Sciatic nerve (tissue), 2 donors: ENCODE measurements at regions not wholly inside any gene's neighbourhood (a gene's known extent, or its start where the extent isn't known, plus 50 kb on each side); places are given as distances from the start of the nearest gene placed in this dataset.
"Not testable (repeated sequence)": the region's sequence is repeated elsewhere in the genome, so short reads cannot be mapped to it uniquely, and the experiment has no call there.

Experiments used
- ATAC-seq: fragments of 200-7000 bp; cut with Tn5 transposase; one replicate; pipeline ENCODE4 v1.9.1; 2020; ENCODE audit warnings: mild to moderate bottlenecking, moderate library complexity
- DNase-seq: peaks from one replicate; pipeline ENCODE4 v3.0.0-alpha.2; 2020; ENCODE audit warnings: low spot score
- intact Hi-C: fragments of 100-400 bp; cut with DNase I; formaldehyde crosslinking; loops from one replicate; pipeline ENCODE4 v1.14.2; 2022
- donor health status: DM: no; HTN: no; CAD: no.
- donor health status: DM: no; HTN: no; CAD: no.

GRCh38 chr12:93092649-93092945 is 163.5 kb upstream of the EEA1 start:
- no peak for ATAC-seq
- intact Hi-C loops, result no loop called here
- DNase-seq, result no peak

DNA sequence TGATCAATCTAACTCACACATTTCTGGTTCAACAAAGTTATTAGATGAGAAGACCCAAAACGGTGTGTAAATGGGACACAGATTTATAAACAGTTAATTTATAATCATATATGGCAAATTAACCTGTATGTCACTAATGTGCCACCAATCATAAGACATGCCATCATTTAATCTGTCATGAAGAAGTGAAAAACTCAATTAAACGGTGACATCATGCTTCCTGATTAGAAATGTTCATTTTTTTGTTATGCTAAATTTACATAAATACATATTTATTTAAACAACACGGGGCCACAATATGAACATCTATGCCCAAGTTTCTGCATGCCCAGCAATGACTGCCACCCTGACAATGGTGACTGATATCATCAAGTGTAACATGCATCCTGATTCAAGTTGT is 164.1 kb upstream of the EEA1 start:
- intact Hi-C loops, result no loop called here
- ATAC-seq (no peak), DNase-seq (no peak)

DNA sequence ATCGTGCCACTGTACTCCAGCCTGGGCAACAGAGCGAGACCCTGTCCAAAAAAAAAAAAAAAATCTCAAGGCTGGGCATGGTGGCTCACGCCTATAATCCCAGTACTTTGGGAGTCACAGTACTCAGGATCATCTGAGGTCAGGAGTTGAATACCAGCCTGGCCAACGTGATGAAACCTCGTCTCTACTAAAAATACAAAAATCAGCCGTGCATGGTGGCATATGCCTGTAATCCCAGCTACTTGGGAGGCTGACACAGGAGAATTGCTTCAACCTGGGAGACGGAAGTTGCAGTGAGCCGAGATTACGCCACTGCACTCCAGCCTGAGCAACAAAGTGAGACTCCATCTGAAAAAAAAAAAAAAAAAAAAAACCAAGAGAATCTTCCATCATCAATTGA is 165.1 kb upstream of the EEA1 start:
- DNase-seq, ATAC-seq: not testable (repeated sequence)

DNA sequence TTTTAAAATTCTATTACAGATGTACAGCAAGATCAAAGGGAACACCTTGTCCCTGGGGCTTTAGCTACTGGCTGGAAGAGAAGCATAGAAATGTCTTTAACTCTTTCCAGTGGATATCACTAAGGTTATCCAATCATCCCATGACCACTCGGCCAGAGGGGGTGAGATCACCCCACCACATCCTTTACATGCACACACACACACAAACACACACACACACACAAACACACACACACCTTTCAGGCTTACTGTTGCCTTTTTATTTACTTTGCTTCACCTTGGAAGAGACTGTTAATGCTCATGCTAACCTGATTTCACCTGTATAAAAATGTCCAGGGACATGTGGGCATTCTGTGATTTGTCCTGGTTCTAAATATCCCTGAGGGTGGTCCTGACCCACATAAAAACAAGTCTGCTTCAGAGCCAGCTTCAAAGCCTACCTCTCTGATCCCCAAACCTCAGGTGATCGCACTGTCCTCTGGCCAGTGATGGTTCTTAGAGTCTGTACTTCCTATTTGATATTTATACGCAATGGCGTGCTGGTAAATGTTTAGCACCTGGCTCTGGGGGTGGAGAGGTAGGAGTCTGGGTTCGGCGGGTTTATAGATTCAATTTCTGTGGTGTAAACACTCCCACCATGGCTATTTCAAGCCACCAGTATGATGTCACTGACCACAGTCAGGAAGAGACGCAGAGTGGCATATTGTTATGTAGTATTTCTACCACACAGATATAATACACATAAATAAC is 166.1 kb upstream of the EEA1 start:
- DNase-seq (no peak), ATAC-seq (no peak)
- intact Hi-C loops, result no loop called here

More for the DNA sequence above, 165.1 kb upstream of the EEA1 start:
- intact Hi-C loops, result not testable (repeated sequence)

DNA sequence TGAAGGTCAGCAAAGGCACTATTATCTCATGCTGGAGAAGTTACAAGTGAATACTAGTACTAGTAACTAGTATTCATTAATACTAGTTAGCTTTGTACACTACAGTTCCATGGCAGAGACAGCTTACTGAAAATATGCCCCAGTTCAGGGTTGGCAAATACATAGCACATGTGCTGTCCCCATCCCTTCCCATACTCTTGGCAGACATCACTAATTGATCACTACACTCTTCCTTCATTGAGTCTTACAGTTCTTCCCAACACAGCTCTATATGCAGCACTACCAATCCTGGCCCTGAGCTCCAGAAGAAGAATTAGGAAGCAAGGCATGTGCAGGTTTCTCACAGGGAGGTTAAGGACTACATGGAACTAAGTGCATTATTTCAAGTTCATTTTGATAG is 168.3 kb upstream of the EEA1 start:
- DNase-seq, result no peak
- ATAC-seq, result no peak
- intact Hi-C loops, result no loop called here

DNA sequence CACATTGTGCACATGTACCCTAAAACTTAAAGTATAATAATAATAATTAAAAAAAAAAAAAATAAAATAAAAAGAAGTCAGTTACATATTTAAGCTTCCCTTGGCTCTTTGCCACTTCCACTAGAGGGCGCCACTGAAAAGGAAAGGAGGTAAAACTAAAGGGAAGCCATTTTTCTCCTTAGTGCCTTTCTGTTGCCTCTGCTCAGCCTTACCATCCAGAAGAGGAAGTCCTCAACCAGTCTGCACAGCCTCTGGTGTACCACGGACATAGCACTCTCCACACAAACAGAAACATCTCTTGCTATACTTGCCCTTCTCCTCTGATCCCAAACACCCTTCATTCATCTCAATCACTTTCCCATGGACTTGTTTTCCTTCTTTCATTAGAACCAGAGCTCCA is 169.0 kb upstream of the EEA1 start:
- ATAC-seq, result peak; percentile 67
- intact Hi-C loops, result no loop called here
- DNase-seq, result peak; percentile 83

DNA sequence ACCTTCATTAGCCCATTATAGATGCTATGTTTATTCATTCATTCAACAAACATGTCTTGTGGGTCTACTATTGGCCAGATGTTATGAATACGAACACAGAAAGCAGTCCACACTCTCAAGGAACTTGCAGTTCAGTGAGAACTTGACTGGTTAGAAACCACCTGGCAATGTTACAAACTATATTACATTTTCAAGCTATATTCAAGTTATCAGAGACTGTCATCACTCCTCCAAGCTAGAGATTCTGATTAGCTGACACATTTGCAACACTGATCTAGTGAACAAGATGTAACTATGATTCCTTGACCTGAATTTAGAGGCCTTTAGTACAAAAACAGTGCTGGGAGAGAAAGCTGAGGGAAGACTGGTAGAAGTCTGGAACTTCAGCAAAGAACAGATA is 170.7 kb upstream of the EEA1 start:
- intact Hi-C loops, result no loop called here
- no peak for DNase-seq
- no peak for ATAC-seq

DNA sequence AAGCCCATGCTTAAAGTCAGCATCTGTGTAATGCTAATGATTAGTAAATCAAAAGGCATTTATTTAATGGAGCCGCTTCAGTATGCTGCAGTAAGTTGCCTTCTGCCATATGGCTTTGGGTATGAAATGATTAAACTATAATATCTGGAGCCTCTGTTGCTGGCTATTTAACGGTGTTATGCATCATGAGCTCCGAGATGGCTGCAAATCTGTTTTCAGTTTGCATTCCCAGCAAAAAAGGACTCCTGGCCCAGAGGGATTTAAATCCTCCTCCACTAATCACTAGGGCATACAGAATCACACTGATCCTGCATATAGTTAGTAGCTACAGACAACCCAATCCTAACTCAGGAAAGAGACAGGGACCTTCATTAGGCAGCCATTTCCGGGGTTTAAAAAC is 171.5 kb upstream of the EEA1 start:
- DNase-seq (no peak), ATAC-seq (no peak)
- intact Hi-C loops, result no loop called here

DNA sequence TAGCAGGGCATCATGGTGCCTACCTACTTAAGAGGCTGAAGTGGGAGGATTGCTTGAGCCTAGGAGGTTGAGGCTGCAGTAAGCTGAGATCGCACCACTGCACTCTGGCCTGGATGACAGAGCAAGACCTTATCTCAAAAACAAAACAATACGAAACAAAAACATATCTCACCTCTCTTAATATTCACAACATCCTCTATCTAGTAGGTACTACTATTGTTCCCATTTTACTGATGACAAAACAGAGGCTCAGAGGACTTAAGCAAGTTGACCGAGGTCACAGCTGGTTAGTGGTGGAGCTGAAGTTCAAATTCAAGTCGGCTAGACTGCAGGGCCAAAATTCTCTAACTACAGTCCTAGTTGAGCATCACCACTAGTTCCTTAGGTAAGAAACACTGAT is 172.3 kb upstream of the EEA1 start:
- ATAC-seq (no peak), DNase-seq (no peak)
- intact Hi-C loops, result no loop called here

GRCh38 chr12:93102312-93102711 is 173.2 kb upstream of the EEA1 start:
- intact Hi-C loops, result no loop called here
- ATAC-seq (no peak), DNase-seq (no peak)

DNA sequence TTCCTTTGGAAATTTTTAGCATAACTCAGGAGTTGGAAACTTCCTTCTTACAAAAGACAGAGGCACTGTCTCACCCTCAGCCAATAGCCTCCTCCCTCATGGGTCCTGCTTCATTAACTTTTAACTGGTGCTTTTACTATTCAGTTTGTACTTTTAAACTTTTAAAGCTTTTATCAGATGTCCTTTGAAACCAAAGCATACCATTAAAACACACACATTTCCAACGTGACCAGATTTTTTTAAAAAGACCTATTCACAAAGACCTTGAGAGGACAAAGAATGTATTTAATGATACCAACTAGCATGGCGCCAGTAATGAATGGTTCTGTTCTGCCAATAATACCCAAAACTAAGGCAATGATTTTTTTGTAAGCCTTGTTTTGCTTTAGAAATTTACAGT is 173.6 kb upstream of the EEA1 start:
- intact Hi-C loops, result no loop called here
- no peak for ATAC-seq

DNA sequence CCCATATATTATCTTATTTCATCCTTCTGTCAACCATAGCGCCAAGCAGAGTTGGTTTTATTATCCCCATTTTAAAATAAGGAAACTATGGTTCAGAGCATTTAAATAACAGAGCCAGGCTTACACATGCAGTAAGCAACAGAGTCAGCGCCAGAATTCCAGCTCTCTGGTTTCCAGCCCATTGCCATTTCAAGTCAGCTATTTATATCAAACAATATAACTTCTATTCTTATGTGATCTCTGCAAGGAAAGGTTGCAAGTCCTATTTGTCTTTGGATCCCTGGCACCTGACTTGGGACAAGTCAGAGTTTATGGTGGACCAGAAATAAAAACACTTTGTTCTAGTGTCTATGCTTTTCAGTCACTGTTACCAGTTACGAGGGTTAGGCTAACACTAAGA is 174.1 kb upstream of the EEA1 start:
- intact Hi-C loops, result no loop called here
- DNase-seq (no peak), ATAC-seq (no peak)

More for the DNA sequence above, 173.6 kb upstream of the EEA1 start:
- DNase-seq, result no peak

DNA sequence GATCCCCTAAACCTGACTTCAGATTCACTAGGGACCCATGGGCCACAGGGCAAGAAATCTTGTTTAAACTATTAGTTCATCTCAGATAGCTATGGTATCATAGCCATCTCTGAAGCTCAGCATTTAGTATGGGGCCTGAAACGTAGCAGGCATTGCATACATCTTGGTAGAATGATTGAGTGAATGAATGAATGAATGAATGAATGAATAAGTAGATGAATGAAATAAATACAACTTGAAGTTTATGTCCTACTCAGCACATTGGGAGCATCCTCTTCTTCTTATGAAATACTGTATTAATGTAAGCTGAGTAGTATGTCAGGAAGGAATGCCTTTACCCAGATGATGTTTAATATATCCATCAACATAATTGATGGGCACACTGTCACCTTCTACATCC is 175.4 kb upstream of the EEA1 start:
- intact Hi-C loops, result no loop called here
- no peak for ATAC-seq
- no peak for DNase-seq

DNA sequence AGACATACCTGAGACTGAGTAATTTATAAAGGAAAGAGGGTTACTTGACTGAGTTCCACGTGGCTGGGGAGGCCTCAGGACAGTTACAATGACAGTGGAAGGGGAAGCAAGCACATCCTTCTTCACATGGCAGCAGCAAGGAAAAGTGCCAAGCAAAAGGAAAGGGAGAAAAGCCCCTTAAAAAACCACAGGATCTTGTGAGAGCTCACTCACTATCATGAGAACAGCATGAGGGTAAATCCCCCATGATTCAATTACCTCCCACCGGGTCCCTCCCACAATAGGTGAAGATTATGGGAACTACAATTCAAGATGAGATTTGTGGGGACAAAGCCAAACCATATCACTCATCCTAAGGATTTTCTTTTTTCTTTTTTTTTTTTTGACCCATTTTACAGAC is 177.8 kb upstream of the EEA1 start:
- intact Hi-C loops, result no loop called here
- DNase-seq, result no peak
- no peak for ATAC-seq

GRCh38 chr12:93107514-93108312 is 178.6 kb upstream of the EEA1 start:
- DNase-seq, result no peak
- intact Hi-C loops, result no loop called here
- no peak for ATAC-seq

GRCh38 chr12:93108985-93109384 is 179.9 kb upstream of the EEA1 start:
- ATAC-seq (no peak), DNase-seq (no peak)
- intact Hi-C loops, result no loop called here

GRCh38 chr12:93109551-93110203 is 180.6 kb upstream of the EEA1 start:
- no peak for DNase-seq
- ATAC-seq, result no peak
- intact Hi-C loops, result no loop called here

DNA sequence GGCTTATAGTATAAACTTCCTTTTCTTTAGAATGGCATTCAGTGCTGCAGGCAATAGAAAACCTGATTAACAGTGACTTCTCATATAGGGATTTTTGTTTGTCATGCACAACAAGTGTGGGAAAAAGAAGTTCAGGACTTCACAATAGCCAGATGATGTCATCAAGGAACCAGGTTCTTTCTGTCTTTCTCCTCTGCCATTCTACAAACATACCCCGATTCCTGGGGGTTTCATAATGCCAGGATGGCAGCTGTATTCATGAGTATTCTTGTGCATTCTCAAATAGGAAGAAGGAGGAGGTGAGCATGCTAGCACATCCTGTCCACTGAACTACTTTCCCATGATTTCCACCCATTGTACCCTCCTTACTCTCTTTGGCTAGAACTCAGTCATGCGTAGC is 182.7 kb upstream of the EEA1 start:
- no peak for DNase-seq
- no peak for ATAC-seq
- intact Hi-C loops, result no loop called here

DNA sequence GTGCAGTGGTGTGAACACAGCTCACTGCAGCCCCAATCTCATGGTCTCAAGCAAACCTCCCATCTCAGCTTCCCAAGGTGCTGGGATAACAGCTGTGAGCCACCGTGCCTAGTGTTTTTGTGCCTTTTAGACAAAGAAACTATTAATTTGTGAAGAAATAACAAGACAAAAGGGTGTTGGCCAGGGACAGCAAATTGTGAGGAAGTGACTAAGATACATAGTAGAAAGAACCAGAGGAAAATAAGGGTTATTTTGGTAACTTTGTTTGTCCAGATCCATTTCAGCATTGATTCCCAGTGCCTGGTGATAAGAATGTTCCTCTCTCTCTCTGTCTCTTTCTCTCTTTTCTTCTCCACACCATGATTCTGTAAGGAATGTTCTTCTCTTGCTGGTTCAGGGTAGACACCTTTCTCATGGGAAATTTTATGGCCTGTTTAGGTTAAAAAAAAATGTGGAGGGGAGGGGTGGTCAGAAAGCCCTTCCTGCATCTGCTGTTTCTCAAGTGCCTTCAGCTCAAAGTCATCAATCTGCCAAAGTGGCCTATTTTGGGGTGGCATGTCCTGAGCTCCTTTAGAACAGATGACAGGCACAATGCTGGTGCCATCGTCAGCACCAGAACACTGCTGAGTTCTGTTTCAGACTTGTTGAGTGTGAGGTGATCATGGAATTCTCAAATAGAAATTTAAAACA is 184.4 kb upstream of the EEA1 start:
- intact Hi-C loops, result no loop called here
- DNase-seq (no peak), ATAC-seq (no peak)

DNA sequence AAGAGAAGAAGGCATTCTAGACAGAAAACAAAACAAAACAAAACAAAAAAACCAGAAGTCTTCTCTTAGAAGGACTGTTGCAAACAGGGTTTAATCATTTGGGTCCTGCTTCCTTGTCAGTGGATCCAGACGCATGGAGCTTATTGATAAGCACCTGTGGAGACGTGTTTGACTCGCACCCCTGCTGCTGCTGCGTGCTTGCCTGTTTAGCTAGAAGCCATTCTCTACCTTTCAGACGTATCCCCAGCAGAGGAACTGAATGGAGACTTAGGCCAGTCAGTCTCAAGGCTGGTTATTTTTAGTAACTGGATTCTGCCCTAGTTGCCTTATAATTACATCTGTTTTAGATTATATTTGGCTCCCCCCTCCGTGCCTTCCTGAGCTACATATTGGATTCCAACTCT is 186.1 kb upstream of the EEA1 start:
- intact Hi-C loops, result no loop called here
- ATAC-seq (peak; percentile 73), DNase-seq (no peak)
